CD4-positive, alpha-beta T cell treated with Interleukin-4 for 1 hour (primary cell): ENCODE measurements at regions not wholly inside any gene's neighbourhood (a gene's known extent, or its start where the extent isn't known, plus 50 kb on each side); places are given as distances from the start of the nearest gene placed in this dataset.
"Not testable (repeated sequence)": the region's sequence is repeated elsewhere in the genome, so short reads cannot be mapped to it uniquely, and the experiment has no call there.

Source experiments
- DNase-seq, 2 donors: peaks; one replicate each; pipeline ENCODE4 v3.0.0-alpha.2; 2020 to 2022

- DNase-seq = no peak
These were observed 167.4 kb downstream of the KIF26A start for GRCh38 chr14:104305511-104306449.

- no peak for DNase-seq
These were observed 168.2 kb downstream of the KIF26A start for GRCh38 chr14:104306450-104307040.

GRCh38 chr14:104307246-104307626 lies 168.8 kb downstream of the KIF26A start:
- DNase-seq = no peak

- DNase-seq = no peak
These were observed 169.4 kb downstream of the KIF26A start for GRCh38 chr14:104307627-104308401.

GRCh38 chr14:104308534-104308933 lies 170.1 kb downstream of the KIF26A start:
- not testable (repeated sequence) for DNase-seq

GRCh38 chr14:104309657-104310369 lies 171.4 kb downstream of the KIF26A start:
- DNase-seq = no peak

- DNase-seq = no peak
These were observed 173.0 kb downstream of the KIF26A start for GRCh38 chr14:104311358-104311757.

GRCh38 chr14:104313674-104314073 lies 175.3 kb downstream of the KIF26A start:
- no peak for DNase-seq

GRCh38 chr14:104314251-104314941 lies 176.0 kb downstream of the KIF26A start:
- peak in 1 of 2 donors; percentile 9 for DNase-seq

- peak in 1 of 2 donors; percentile 4 for DNase-seq
These were observed 176.8 kb downstream of the KIF26A start for GRCh38 chr14:104315169-104315568.

- no peak for DNase-seq
These were observed 177.2 kb downstream of the KIF26A start for GRCh38 chr14:104315625-104316024.

- DNase-seq = no peak
These were observed 177.8 kb downstream of the KIF26A start for GRCh38 chr14:104316121-104316722.

GRCh38 chr14:104316723-104317491 lies 178.5 kb downstream of the KIF26A start:
- no peak for DNase-seq

GRCh38 chr14:104317492-104317805 lies 179.1 kb downstream of the KIF26A start:
- no peak for DNase-seq

GRCh38 chr14:104317975-104318557 lies 179.7 kb downstream of the KIF26A start:
- peak in 1 of 2 donors; percentile 3 for DNase-seq

GRCh38 chr14:104318558-104319490 lies 180.4 kb downstream of the KIF26A start:
- no peak for DNase-seq

GRCh38 chr14:104319491-104320241 lies 181.3 kb downstream of the KIF26A start:
- peak in 1 of 2 donors; percentile 5 for DNase-seq

GRCh38 chr14:104320611-104321086 lies 182.3 kb downstream of the KIF26A start:
- DNase-seq = no peak
